ENCODE measurements at regions not wholly inside any gene's neighbourhood (a gene's known extent, or its start where the extent isn't known, plus 50 kb on each side); places are given as distances from the start of the nearest gene placed in this dataset.

- Mint-ChIP-seq H3K4me3 (no peak overlapping the region), H3K27me3 (ENCODE audit: low read depth) (no peaks in the 10 kb centered on the region), H3K36me3 (ENCODE audit: insufficient read depth in 2 of 2) (no peaks in the 10 kb centered on the region), H3K27ac (no peak overlapping the region), H3K9me3 (no peaks in the 10 kb centered on the region), H3K4me1 (ENCODE audit: low read depth) (no peaks in the 10 kb centered on the region)
- ATAC-seq (replicated peaks in 1 of 2) (no peak), DNase-seq (no peak)
Measured at GRCh38 chr5:173770637-173771036, 117.5 kb upstream of the CPEB4 start.

GRCh38 chr5:173771121-173771724 is 116.9 kb upstream of the CPEB4 start:
- Mint-ChIP-seq H3K9me3 (no peaks in the 10 kb centered on the region), H3K4me3 (no peak overlapping the region), H3K27me3 (ENCODE audit: low read depth) (no peaks in the 10 kb centered on the region), H3K27ac (no peak overlapping the region), H3K4me1 (ENCODE audit: low read depth) (no peaks in the 10 kb centered on the region), H3K36me3 (ENCODE audit: insufficient read depth in 2 of 2) (no peaks in the 10 kb centered on the region)
- DNase-seq (no peak), ATAC-seq (replicated peaks in 1 of 2) (no peak)

GRCh38 chr5:173771725-173772383 is 116.3 kb upstream of the CPEB4 start:
- H3K4me3 Mint-ChIP-seq: no peak overlapping the region
- no peaks in the 10 kb centered on the region for H3K4me1 Mint-ChIP-seq (ENCODE audit: low read depth)
- H3K36me3 Mint-ChIP-seq (ENCODE audit: insufficient read depth in 2 of 2): no peaks in the 10 kb centered on the region
- DNase-seq (no peak), ATAC-seq (replicated peaks in 1 of 2) (no peak)
- H3K9me3 Mint-ChIP-seq: no peaks in the 10 kb centered on the region
- H3K27me3 Mint-ChIP-seq (ENCODE audit: low read depth): no peaks in the 10 kb centered on the region
- no peak overlapping the region for H3K27ac Mint-ChIP-seq

- Mint-ChIP-seq H3K4me1 (ENCODE audit: low read depth) (no peaks in the 10 kb centered on the region), H3K36me3 (ENCODE audit: insufficient read depth in 2 of 2) (no peaks in the 10 kb centered on the region), H3K4me3 (no peak overlapping the region), H3K27me3 (ENCODE audit: low read depth) (no peaks in the 10 kb centered on the region), H3K9me3 (no peaks in the 10 kb centered on the region), H3K27ac (no peak overlapping the region)
- DNase-seq: no peak
- ATAC-seq (replicated peaks in 1 of 2): no peak
Measured at GRCh38 chr5:173772384-173773059, 115.6 kb upstream of the CPEB4 start.

- DNase-seq (no peak), ATAC-seq (replicated peaks in 1 of 2) (no peak)
- Mint-ChIP-seq H3K4me1 (ENCODE audit: low read depth) (peaks cover 4% of the 10 kb centered on the region), H3K4me3 (no peak overlapping the region), H3K27me3 (ENCODE audit: low read depth) (no peaks in the 10 kb centered on the region), H3K36me3 (ENCODE audit: insufficient read depth in 2 of 2) (no peaks in the 10 kb centered on the region), H3K9me3 (no peaks in the 10 kb centered on the region), H3K27ac (no peak overlapping the region)
Measured at GRCh38 chr5:173774271-173774761, 113.8 kb upstream of the CPEB4 start.

GRCh38 chr5:173775261-173776197 is 112.6 kb upstream of the CPEB4 start:
- no peak overlapping the region for H3K27ac Mint-ChIP-seq

GRCh38 chr5:173777149-173777548 is 111.0 kb upstream of the CPEB4 start:
- Mint-ChIP-seq H3K9me3 (peaks cover 0 to 2% of the 10 kb centered on the region in 2 donors), H3K4me3 (no peak overlapping the region), H3K4me1 (ENCODE audit: low read depth) (peaks cover 13% of the 10 kb centered on the region), H3K36me3 (ENCODE audit: insufficient read depth in 2 of 2) (no peaks in the 10 kb centered on the region), H3K27me3 (ENCODE audit: low read depth) (no peaks in the 10 kb centered on the region), H3K27ac (no peak overlapping the region)
- DNase-seq (no peak), ATAC-seq (replicated peaks in 1 of 2) (no peak)

More at GRCh38 chr5:173775261-173776197, 112.6 kb upstream of the CPEB4 start:
- Mint-ChIP-seq H3K4me1 (ENCODE audit: low read depth) (peaks cover 4% of the 10 kb centered on the region), H3K4me3 (no peak overlapping the region), H3K9me3 (peaks cover 0 to 2% of the 10 kb centered on the region in 2 donors), H3K27me3 (ENCODE audit: low read depth) (no peaks in the 10 kb centered on the region), H3K36me3 (ENCODE audit: insufficient read depth in 2 of 2) (no peaks in the 10 kb centered on the region)
- ATAC-seq (replicated peaks in 1 of 2) (no peak), DNase-seq (no peak)

GRCh38 chr5:173777674-173778073 is 110.5 kb upstream of the CPEB4 start:
- no peaks in the 10 kb centered on the region for H3K27me3 Mint-ChIP-seq (ENCODE audit: low read depth)
- H3K36me3 Mint-ChIP-seq (ENCODE audit: insufficient read depth in 2 of 2): no peaks in the 10 kb centered on the region
- peaks cover 0 to 2% of the 10 kb centered on the region in 2 donors for H3K9me3 Mint-ChIP-seq
- H3K27ac Mint-ChIP-seq: no peak overlapping the region
- no peak overlapping the region for H3K4me3 Mint-ChIP-seq
- H3K4me1 Mint-ChIP-seq (ENCODE audit: low read depth): peaks cover 16% of the 10 kb centered on the region
- ATAC-seq (replicated peaks in 1 of 2) (no peak), DNase-seq (no peak)

- H3K4me1 Mint-ChIP-seq (ENCODE audit: low read depth): peaks cover 16% of the 10 kb centered on the region
- H3K27me3 Mint-ChIP-seq (ENCODE audit: low read depth): no peaks in the 10 kb centered on the region
- DNase-seq (no peak), ATAC-seq (replicated peaks in 1 of 2) (no peak)
- H3K36me3 Mint-ChIP-seq (ENCODE audit: insufficient read depth in 2 of 2): no peaks in the 10 kb centered on the region
- no peak overlapping the region for H3K4me3 Mint-ChIP-seq
- H3K27ac Mint-ChIP-seq: no peak overlapping the region
- peaks cover 0 to 2% of the 10 kb centered on the region in 2 donors for H3K9me3 Mint-ChIP-seq
Measured at GRCh38 chr5:173778152-173778782, 109.9 kb upstream of the CPEB4 start.

GRCh38 chr5:173778784-173779304 is 109.3 kb upstream of the CPEB4 start:
- DNase-seq (no peak), ATAC-seq (replicated peaks in 1 of 2) (no peak)
- peaks cover 16% of the 10 kb centered on the region for H3K4me1 Mint-ChIP-seq (ENCODE audit: low read depth)
- no peak overlapping the region for H3K4me3 Mint-ChIP-seq
- peak overlapping the region; percentile 64 for H3K27ac Mint-ChIP-seq
- no peaks in the 10 kb centered on the region for H3K36me3 Mint-ChIP-seq (ENCODE audit: insufficient read depth in 2 of 2)
- H3K27me3 Mint-ChIP-seq (ENCODE audit: low read depth): no peaks in the 10 kb centered on the region
- H3K9me3 Mint-ChIP-seq: peaks cover 0 to 2% of the 10 kb centered on the region in 2 donors

- ATAC-seq (replicated peaks in 1 of 2): no peak
Measured at GRCh38 chr5:173780235-173781234, 107.6 kb upstream of the CPEB4 start.

More at GRCh38 chr5:173780235-173781234, 107.6 kb upstream of the CPEB4 start:
- H3K9me3 Mint-ChIP-seq: peaks cover 0 to 2% of the 10 kb centered on the region in 2 donors
- DNase-seq: no peak
- H3K4me3 Mint-ChIP-seq: no peak overlapping the region
- H3K27me3 Mint-ChIP-seq (ENCODE audit: low read depth): no peaks in the 10 kb centered on the region
- H3K36me3 Mint-ChIP-seq (ENCODE audit: insufficient read depth in 2 of 2): no peaks in the 10 kb centered on the region
- H3K27ac Mint-ChIP-seq: no peak overlapping the region
- H3K4me1 Mint-ChIP-seq (ENCODE audit: low read depth): peaks cover 16% of the 10 kb centered on the region

Measured in activated T-cell treated with anti-CD3 and anti-CD28 coated beads, Interleukin-2, amount 50 U/mL, for 72 hours (primary cell).